HG03103 (cell line): ENCODE measurements at regions not wholly inside any gene's neighbourhood (a gene's known extent, or its start where the extent isn't known, plus 50 kb on each side); places are given as distances from the start of the nearest gene placed in this dataset.
"Not testable (repeated sequence)": the region's sequence is repeated elsewhere in the genome, so short reads cannot be mapped to it uniquely, and the experiment has no call there.

Source experiments
- ATAC-seq: cut with Tn5 transposase; IDR thresholded peaks from one replicate; pipeline ENCODE4 v1.9.1; 2021; ENCODE audit warnings: low read depth; ENCODE audit not compliant: unreplicated experiment

GRCh38 chr12:103011974-103012763, 54.7 kb downstream of the ASCL1 start:
- no peak for ATAC-seq

DNA sequence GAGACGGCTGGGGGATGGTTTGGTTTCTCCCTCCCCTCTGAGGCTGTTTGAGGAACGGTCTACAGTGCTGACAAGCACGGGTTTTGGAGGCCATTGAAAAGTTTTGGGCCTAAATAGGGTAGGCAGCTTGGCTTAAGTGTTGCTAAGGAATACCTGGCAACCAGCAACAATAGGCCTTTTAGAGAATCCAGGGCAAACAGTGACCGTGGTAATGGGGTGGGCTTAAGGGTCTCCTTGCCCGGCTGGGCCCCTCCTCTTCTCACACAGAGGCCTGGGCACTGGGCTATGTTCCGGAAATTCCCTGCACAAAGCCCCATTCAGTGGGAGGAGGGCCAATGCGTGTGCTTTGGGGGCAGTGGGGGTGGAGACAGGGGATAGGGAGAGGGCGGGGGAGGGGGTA, 55.4 kb downstream of the ASCL1 start:
- no peak for ATAC-seq

- ATAC-seq: no peak
These were observed 56.3 kb downstream of the ASCL1 start for GRCh38 chr12:103013741-103014300.

GRCh38 chr12:103016381-103016780, 58.9 kb downstream of the ASCL1 start:
- no peak for ATAC-seq

- no peak for ATAC-seq
These were observed 63.4 kb downstream of the ASCL1 start for GRCh38 chr12:103020839-103021238.

GRCh38 chr12:103021538-103022218, 64.2 kb downstream of the ASCL1 start:
- no peak for ATAC-seq

GRCh38 chr12:103024650-103025049, 67.2 kb downstream of the ASCL1 start:
- no peak for ATAC-seq

- ATAC-seq: not testable (repeated sequence)
These were observed 69.2 kb downstream of the ASCL1 start for GRCh38 chr12:103026643-103027042.

DNA sequence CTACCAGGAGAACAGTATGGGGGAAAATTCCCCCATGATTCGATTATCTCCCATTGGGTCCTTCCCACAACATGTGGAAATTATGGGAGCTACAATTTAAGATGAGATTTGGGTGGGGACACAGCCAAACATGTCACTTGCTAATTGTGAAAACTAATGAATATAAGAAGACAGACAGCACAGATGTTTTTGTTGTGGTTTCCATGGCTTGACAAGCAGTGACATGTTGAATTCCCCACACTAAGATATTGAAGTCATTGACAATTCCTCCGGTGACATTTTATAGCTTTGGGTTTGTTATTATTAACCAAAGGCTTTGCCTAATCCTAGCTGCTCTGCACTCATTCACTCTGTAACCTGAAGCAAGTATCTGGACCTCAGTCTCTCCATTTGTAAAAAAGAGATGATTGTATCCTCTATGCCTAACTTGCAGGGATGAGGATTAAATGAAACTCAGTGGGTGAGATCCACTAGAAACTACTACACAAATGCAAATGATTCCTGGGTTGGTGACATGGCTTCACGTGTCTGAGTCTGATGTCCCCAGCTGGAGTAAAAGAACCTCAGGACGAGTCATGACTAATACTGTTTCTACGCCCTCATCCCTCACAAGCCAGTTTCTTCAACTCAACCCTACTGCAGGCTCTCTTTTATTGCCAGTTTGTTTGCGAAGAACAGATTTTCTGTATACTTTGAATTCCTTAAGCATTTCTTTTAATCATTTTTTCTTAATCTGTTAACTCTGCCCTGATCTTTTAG, 71.6 kb downstream of the ASCL1 start:
- ATAC-seq: no peak

- ATAC-seq: no peak
These were observed 79.2 kb downstream of the ASCL1 start for GRCh38 chr12:103036581-103037214.

GRCh38 chr12:103043531-103044486, 86.3 kb downstream of the ASCL1 start:
- no peak for ATAC-seq

- ATAC-seq: no peak
These were observed 88.7 kb downstream of the ASCL1 start for GRCh38 chr12:103046154-103046553.

GRCh38 chr12:103050273-103050672, 92.8 kb downstream of the ASCL1 start:
- ATAC-seq: no peak

DNA sequence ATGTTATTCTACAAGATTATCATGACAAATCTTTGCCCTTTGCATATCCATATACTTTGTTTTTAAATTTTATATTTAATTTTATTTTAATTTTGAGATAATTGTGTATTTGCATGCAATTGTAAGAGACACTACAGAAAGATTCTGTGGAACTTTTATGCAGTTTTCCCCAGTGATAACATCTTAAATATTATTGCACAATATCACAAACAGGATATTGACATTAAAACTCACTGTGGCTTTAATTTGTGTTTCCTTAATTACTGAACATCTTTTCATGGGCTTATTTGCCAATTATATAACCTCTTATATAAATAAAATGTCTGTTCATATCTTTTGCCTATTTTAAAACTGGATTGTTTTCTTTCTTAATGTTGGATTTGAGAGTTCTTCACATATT, 95.6 kb downstream of the ASCL1 start:
- ATAC-seq: no peak

GRCh38 chr12:103073630-103074029, 116.2 kb downstream of the ASCL1 start:
- no peak for ATAC-seq

DNA sequence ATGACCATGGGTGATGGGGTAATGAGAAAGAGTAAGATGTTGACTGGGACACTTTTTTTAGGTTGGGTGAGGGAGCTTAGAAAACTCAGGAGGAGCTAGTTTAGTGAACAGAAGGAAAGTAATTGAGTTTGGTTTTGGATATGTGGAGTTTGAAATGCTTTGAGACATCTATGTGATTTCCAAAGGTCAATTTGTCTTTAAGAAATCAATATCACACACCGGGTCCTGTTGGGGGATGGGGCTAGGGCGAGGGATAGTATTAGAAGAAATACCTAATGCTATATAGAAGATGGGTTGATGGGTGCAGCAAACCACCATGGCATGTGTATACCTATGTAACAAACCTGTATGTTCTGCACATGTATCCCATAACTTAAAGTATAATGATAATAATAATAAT, 118.4 kb downstream of the ASCL1 start:
- ATAC-seq: no peak

GRCh38 chr12:103077108-103077773, 119.8 kb downstream of the ASCL1 start:
- no peak for ATAC-seq

DNA sequence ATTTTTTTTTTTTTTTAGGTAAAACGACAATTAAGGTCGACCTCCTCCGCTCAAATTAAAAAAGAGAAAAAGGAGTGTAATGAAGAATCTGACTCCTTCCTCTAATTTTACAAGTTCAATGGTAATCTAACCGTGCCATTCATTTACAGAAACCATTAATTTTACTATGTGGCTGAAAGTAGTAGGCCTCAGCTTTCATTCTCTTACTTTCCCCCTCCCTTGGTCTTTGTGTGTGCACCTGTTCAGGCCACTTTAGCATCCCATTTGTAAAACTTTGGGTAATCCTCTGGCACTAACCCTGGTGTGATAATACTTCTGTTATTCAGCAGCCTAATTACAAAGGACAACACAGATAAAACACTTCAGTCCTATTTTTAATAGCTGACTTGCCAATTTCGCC, 128.1 kb downstream of the ASCL1 start:
- ATAC-seq: no peak

DNA sequence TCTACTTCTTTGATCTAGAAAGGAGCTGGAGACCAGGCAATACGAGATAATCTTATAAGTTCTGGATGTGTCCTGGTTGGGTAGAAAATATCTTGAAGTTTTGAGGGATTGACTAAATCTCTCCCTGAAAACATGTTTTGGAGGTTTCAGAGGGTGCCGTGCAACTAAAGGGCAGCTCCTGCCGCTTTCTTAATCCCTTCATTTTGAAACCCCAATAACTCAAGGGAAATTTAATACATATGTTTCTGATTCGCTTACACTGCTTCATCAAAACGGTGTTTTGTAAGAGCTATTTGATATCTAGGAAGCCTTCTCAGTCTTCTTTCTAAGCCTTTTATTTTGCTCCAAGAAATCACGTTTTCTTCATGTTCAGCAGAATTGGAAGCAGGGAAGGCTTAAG, 129.0 kb downstream of the ASCL1 start:
- no peak for ATAC-seq
